Nucleus accumbens (tissue), 56 donors: ENCODE measurements at regions not wholly inside any gene's neighbourhood (a gene's known extent, or its start where the extent isn't known, plus 50 kb on each side); places are given as distances from the start of the nearest gene placed in this dataset.

ENCODE experiments used
- DNase-seq, 56 donors: peaks; one replicate each; lab custom pipeline; 2025; lab: John Stamatoyannopoulos, UW

GRCh38 chr9:20065046-20065445 is 276.2 kb upstream of the SLC24A2 start:
- DNase-seq = no peak

- no peak for DNase-seq
Measured at GRCh38 chr9:20054734-20055133, 265.9 kb upstream of the SLC24A2 start.

GRCh38 chr9:20048985-20049384 is 260.1 kb upstream of the SLC24A2 start:
- no peak for DNase-seq

- DNase-seq = no peak
Measured at GRCh38 chr9:20048437-20048836, 259.6 kb upstream of the SLC24A2 start.

- no peak for DNase-seq
Measured at GRCh38 chr9:20044686-20045085, 255.8 kb upstream of the SLC24A2 start.

GRCh38 chr9:20043461-20043860 is 254.6 kb upstream of the SLC24A2 start:
- DNase-seq = no peak

- no peak for DNase-seq
Measured at GRCh38 chr9:20043035-20043434, 254.2 kb upstream of the SLC24A2 start.

GRCh38 chr9:20042128-20042711 is 253.4 kb upstream of the SLC24A2 start:
- DNase-seq = no peak

GRCh38 chr9:20041697-20042081 is 252.9 kb upstream of the SLC24A2 start:
- DNase-seq = peak in 14 of 56 donors; percentile 6 to 45 (median 24)

GRCh38 chr9:20040991-20041696 is 252.3 kb upstream of the SLC24A2 start:
- DNase-seq = peak in 42 of 56 donors; percentile 1 to 64 (median 34)

- DNase-seq = no peak
Measured at GRCh38 chr9:20037699-20038098, 248.9 kb upstream of the SLC24A2 start.

GRCh38 chr9:20033511-20033910 is 244.7 kb upstream of the SLC24A2 start:
- DNase-seq = no peak

GRCh38 chr9:20032413-20033006 is 243.7 kb upstream of the SLC24A2 start:
- no peak for DNase-seq

- DNase-seq = no peak
Measured at GRCh38 chr9:20031836-20032235, 243.0 kb upstream of the SLC24A2 start.

GRCh38 chr9:20030671-20031070 is 241.8 kb upstream of the SLC24A2 start:
- DNase-seq = no peak

GRCh38 chr9:20030221-20030620 is 241.4 kb upstream of the SLC24A2 start:
- no peak for DNase-seq

GRCh38 chr9:20028849-20029231 is 240.0 kb upstream of the SLC24A2 start:
- DNase-seq = no peak

- no peak for DNase-seq
Measured at GRCh38 chr9:20028192-20028848, 239.5 kb upstream of the SLC24A2 start.

- no peak for DNase-seq
Measured at GRCh38 chr9:20023961-20024571, 235.2 kb upstream of the SLC24A2 start.

- no peak for DNase-seq
Measured at GRCh38 chr9:20023210-20023905, 234.5 kb upstream of the SLC24A2 start.

GRCh38 chr9:20022410-20022809 is 233.6 kb upstream of the SLC24A2 start:
- no peak for DNase-seq
